SK-N-SH (cell line): ENCODE measurements at regions not wholly inside any gene's neighbourhood (a gene's known extent, or its start where the extent isn't known, plus 50 kb on each side); places are given as distances from the start of the nearest gene placed in this dataset.

Experiments
- CHD2 ChIP-seq: fragments of 150-350 bp; IDR thresholded peaks from 2 replicates; pipeline ENCODE4 v1.6.1; 2018; ENCODE audit warnings: low read length; ENCODE audit not compliant: partially characterized antibody
- EP300 ChIP-seq, 2 experiments: IDR thresholded peaks; 2 replicates each; pipeline versions ENCODE4 v1.4.0 to v1.6.1; 2012; ENCODE audit warnings: borderline replicate concordance in 1 of 2, low read depth in 1 of 2, low read length in 1 of 2
- MEF2A ChIP-seq: IDR thresholded peaks from 2 replicates; pipeline ENCODE4 v1.4.0; 2012; ENCODE audit warnings: low read depth, borderline replicate concordance
- RFX5 ChIP-seq: IDR thresholded peaks from 2 replicates; pipeline ENCODE4 v1.6.1; 2012; ENCODE audit warnings: mild to moderate bottlenecking, improper control_type of control experiment, low read length
- YY1 ChIP-seq: IDR thresholded peaks from 2 replicates; pipeline ENCODE4 v1.4.0; 2012; ENCODE audit warnings: low read depth, mild to moderate bottlenecking
- TF ChIP-seq, protein P1 (sequence below): fragments of 200-600 bp; sonication (generic); IDR thresholded peaks from 2 replicates; pipeline ENCODE4 v1.6.1; 2017; ENCODE audit warnings: antibody characterized with exemption, mild to moderate bottlenecking, moderate library complexity

DNA sequence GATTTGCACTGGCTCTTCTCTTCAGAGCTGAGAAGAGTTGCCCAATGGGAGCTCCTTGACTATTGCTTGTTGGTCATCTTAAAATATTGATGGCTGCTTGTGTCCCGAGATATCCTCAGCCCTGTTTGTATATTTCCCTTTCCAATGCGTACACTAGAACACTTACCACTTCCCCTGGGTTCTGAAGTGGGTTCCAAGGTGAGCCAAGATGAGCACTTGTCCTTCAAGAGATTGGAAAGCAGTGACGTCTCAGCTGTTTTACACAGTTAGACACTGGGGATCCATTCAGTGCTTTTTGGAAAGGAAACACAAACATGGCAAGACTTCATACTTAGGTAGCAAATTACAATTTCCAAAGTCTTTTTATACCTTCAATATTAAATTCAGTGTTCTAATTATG, 716.4 kb upstream of the CITED2 start:
- TF ChIP-seq, protein P1, sequence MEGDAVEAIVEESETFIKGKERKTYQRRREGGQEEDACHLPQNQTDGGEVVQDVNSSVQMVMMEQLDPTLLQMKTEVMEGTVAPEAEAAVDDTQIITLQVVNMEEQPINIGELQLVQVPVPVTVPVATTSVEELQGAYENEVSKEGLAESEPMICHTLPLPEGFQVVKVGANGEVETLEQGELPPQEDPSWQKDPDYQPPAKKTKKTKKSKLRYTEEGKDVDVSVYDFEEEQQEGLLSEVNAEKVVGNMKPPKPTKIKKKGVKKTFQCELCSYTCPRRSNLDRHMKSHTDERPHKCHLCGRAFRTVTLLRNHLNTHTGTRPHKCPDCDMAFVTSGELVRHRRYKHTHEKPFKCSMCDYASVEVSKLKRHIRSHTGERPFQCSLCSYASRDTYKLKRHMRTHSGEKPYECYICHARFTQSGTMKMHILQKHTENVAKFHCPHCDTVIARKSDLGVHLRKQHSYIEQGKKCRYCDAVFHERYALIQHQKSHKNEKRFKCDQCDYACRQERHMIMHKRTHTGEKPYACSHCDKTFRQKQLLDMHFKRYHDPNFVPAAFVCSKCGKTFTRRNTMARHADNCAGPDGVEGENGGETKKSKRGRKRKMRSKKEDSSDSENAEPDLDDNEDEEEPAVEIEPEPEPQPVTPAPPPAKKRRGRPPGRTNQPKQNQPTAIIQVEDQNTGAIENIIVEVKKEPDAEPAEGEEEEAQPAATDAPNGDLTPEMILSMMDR: no peak
- TF ChIP-seq YY1 (no peak), CHD2 (no peak), RFX5 (no peak), MEF2A (no peak), EP300 (IDR thresholded peaks at IDR 0.05; ENCODE audit: borderline replicate concordance in 1 of 2, low read depth in 1 of 2, low read length in 1 of 2) (no peak)
